Stomach (tissue), 8 donors: ENCODE measurements at regions not wholly inside any gene's neighbourhood (a gene's known extent, or its start where the extent isn't known, plus 50 kb on each side); places are given as distances from the start of the nearest gene placed in this dataset.
"Not testable (repeated sequence)": the region's sequence is repeated elsewhere in the genome, so short reads cannot be mapped to it uniquely, and the experiment has no call there.

Source experiments
- DNase-seq, 2 donors: peaks; one replicate each; pipeline versions ENCODE4 v3.0.0 to v3.0.0-alpha.2; 2013 to 2019
- H3K27ac ChIP-seq, 5 donors: fragments of 200-600 bp in 4 of 5; sonication (generic) in 4 of 5; one replicate each; pipeline ENCODE4 v1.5.1; 2013 to 2019; ENCODE audit warnings: mild to moderate bottlenecking in 1 of 5, moderate library complexity in 1 of 5
- H3K27me3 ChIP-seq, 3 donors: fragments of 200-600 bp; sonication (generic); one replicate each; pipeline ENCODE4 v1.5.1; 2017 to 2019; ENCODE audit warnings: mixed run types in 1 of 3
- H3K36me3 ChIP-seq, 4 donors: fragments of 200-600 bp; sonication (generic); 1 replicate in 3 of 4; 2 replicates in 1 of 4; pipeline ENCODE4 v1.5.1; 2016 to 2019
- H3K4me1 ChIP-seq, 4 donors: fragments of 200-600 bp; sonication (generic); one replicate each; pipeline ENCODE4 v1.5.1; 2016 to 2019
- H3K4me3 ChIP-seq, 4 donors: fragments of 200-600 bp; sonication (generic) in 3 of 4; one replicate each; pipeline ENCODE4 v1.5.1; 2016 to 2019; ENCODE audit warnings: mild to moderate bottlenecking in 1 of 4
- H3K9me3 ChIP-seq, 4 donors: fragments of 200-600 bp; sonication (generic); one replicate each; pipeline ENCODE4 v1.5.1; 2016 to 2019
- WGBS, 5 donors: extraction: QIAGEN DNeasy Blood & Tissue Kit in 3 of 5; methylation state at CpG; one replicate each; pipeline versions ENCODE4 v1.1.5 to v1.1.7; 2013 to 2018; 5-methylcytosine and 5-hydroxymethylcytosine counted together
- intact Hi-C: fragments of 100-400 bp; cut with DNase I; formaldehyde crosslinking; loops from one replicate; pipeline ENCODE4 v1.15.1; 2023; ENCODE audit warnings: low total_unique reads
- donor health status: healthy with polysubstance abuse.
- donor health status: Bipolar disorder and iron deficiency.
- donor health status: healthy.

DNA sequence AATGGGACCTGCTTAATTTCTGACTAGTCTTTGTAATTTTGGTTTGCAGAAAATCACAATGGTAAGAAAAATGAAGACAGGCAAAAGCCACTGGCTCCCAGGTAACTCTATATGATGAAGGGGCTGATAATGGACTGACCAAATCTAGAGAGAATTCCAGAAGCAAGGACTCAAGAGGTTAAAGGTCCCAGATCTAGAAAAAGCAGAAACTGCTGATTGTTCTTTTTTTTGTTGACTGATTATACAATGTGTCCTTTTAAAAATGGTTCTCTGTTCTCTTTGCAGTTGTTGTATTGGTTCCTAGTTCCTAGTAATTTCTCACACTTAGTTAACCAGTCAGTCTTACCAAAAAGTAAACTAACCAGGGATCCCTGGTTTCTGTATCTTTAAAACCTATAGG lies 81.4 kb downstream of the PPIAL4C start:
- H3K4me3 ChIP-seq, H3K36me3 ChIP-seq, DNase-seq, H3K9me3 ChIP-seq, H3K27ac ChIP-seq, H3K27me3 ChIP-seq, H3K4me1 ChIP-seq, intact Hi-C loops: not testable (repeated sequence)

DNA sequence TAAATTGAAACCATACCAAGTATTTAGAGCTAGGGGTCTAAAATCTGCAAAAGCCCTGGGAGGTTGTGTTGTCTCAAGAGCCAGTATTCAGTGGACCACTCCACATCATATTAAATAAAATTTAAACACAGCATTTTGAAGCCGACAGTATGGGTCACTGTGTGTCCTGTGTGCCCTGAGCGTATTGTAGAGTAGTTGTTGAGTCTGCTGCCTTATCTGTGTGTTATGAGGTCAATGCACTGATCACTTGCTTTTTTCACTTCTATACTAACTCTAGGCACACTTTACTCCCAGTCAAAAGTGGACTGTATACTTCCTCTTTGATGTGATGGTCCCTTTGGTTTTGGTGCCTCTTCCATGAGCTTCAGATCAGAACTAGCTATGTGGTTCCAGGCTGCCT lies 81.9 kb downstream of the PPIAL4C start:
- H3K4me3 ChIP-seq, intact Hi-C loops, H3K9me3 ChIP-seq, H3K27ac ChIP-seq, H3K36me3 ChIP-seq, DNase-seq, H3K4me1 ChIP-seq, H3K27me3 ChIP-seq: not testable (repeated sequence)
- WGBS, 5 donors: 76 to 97% (median 90%) methylated on average over 2 of the region's 2 CpGs

DNA sequence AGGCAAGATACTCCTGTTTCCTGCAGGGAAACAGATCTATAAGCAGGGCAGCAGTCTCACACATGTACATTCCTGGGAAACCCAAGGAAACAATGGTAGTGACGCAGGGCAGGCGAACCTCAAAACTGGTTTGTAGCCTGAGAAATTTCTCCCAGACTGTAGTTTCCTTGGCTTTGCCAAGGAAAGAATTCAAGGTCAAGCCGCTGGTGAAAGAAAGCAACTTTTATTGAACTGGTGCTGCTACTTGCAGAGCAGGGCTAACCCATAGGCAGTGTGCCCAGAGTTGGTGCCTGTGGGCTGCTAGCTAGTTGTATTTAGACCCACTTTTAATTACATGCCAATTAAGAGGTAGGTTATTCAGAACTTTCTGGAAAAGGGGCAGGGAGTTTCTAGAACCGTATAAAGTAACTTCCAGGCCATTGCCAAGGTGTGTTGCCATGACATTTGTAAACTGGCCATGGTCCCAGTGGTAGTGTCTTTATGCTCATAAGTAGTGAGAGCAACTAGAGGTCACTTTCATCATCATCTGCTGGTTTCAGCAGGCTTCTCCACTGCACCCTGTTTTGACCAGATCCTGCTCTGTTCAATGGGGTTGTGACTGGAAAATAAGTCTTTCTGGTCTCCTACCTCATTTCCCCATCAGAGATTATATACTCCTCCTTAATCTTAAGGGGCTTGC lies 89.7 kb downstream of the PPIAL4C start:
- H3K36me3 ChIP-seq, H3K4me3 ChIP-seq, H3K27ac ChIP-seq, H3K4me1 ChIP-seq, intact Hi-C loops, H3K9me3 ChIP-seq, H3K27me3 ChIP-seq: not testable (repeated sequence)
- WGBS, 5 donors: 79 to 88% (median 86%) methylated on average over 4 of the region's 4 CpGs
- peak in 1 of 2 donors; percentile 1 for DNase-seq

DNA sequence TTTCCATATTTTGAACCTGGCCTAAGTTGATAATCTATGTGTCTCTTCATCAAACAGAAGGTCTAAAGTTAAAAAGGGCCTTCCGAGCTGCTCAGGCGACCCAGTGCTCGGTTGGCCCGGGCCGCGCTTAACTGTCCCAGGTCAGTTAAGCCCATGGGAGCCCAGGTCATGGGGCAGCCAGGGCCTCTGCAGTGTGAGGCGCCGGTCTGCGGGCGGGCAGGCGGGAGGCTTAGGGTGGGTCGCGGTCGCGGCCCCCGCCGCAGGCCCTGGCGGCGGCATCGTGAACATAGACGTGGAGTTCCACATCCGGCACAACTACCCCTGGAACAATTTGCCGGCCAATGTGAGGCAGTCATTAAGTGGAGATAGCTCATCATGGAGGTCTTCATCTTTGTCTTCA lies 91.3 kb downstream of the PPIAL4C start:
- H3K9me3 ChIP-seq, H3K36me3 ChIP-seq, DNase-seq, H3K27me3 ChIP-seq, H3K4me1 ChIP-seq, H3K4me3 ChIP-seq, intact Hi-C loops, H3K27ac ChIP-seq: not testable (repeated sequence)
- WGBS, 5 donors: 95 to 99% (median 97%) methylated on average over 16 to 23 of the region's 23 CpGs

DNA sequence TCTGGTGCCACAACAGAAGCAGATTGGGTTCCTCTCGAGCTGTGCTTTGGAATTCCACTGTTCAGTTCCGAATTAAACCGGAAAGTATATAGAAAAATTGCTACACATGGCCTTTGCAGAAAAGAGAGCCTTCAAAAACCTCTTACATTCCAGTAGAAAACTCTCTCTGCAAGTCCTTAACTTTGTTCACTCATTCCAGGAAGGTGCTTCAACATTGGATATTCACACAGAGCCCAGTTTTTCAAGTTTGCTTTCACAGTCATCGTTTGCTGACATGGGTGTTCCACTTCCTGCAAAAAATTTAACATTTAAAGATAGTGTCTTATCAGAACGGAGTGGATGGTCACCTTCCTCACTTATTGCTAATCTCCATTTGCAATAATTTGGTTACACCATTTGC lies 93.7 kb downstream of the PPIAL4C start:
- intact Hi-C loops, H3K4me1 ChIP-seq, H3K36me3 ChIP-seq, H3K4me3 ChIP-seq, H3K9me3 ChIP-seq, DNase-seq, H3K27me3 ChIP-seq, H3K27ac ChIP-seq: not testable (repeated sequence)
- 60 to 72% (median 67%) methylated on average over 5 of the region's 5 CpGs for WGBS, 5 donors

DNA sequence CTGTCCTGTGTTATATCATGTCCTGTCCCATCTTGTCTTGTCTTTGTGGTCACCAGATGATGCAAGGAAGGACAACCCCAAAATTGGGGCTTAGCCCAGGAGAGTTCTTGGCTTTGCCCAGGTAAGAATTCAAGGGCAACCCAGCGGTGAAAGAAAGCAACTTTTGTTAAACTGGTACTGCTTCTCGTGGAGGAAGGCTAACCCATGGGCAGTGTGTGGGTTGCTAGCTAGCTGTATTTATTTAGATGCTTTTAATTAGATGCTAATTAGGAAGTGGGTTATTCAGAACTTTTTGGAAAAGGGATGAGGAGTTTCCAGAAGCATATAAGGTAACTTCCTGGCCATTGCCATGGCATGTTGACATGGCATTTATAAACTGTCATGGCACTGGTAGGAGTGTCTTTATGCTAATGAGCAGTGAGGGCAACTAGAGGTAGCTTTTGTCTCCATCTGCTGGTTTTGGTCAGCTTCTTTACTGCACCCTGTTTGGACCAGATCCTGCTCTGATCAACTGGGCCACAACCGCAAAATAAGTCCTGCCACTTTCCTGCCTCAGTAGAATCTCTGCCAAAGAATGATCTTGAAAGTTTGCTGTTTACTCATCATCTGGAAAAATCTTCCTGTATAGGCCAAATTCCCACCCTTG lies 95.8 kb upstream of the FCGR1A start:
- intact Hi-C loops, H3K4me3 ChIP-seq, DNase-seq, H3K27me3 ChIP-seq, H3K27ac ChIP-seq, H3K4me1 ChIP-seq, H3K36me3 ChIP-seq, H3K9me3 ChIP-seq: not testable (repeated sequence)
- 86% methylated on average over 2 of the region's 3 CpGs; no CpG with 5 or more reads in 4 of the 5 donors for WGBS, 5 donors

DNA sequence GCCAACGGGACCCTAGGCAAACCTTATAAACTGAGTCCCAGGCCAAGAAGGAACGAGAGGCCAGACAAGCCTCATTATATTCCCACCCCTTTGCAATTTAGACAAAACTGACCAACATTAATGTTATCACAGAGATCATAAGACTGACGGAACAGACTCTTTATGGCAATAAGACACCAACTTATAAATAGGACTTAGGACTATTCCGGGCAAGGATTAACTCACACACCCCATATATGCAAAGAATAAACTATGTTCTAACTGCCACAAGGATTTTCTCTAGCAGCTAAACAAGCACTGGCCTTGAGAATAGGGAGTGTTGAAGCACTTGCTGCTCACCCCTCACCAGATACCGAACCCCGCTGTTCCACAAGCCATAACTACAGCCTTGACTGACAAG lies 91.1 kb upstream of the FCGR1A start:
- intact Hi-C loops, H3K9me3 ChIP-seq: not testable (repeated sequence)

DNA sequence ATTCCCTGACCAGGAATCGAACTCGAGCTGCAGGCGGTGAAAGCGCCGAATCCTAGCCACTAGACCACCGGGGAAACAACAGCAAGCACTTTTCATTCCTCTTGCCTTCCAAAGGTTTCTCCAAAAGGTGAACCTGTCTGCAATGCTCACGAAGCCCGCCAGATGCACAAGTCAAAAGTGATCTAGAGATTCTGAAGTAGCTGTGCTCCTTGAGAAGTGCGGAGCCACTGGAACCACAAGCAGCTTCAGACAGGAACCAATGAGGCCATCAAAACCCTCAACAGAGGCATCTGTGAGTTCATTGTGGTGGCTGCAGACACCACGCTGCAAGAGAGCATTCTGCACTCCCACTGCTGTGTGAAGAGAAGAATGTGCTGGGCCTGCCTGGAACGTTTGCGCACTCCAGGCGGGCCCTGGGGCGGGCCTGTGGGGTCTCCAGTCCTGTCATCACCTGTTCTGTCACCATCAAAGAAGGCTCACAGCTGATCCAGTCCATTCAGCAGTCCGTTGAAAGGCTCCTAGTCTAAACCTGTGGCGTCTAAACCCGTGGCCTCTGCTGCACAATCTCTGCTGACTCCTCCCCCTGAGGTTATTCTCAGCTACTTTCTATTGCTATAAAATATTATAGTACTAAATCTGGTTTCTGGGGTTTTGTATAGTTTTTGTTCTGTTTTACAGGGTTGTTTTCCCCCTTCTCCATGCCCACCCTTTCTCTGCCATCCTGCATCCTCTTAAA lies 89.5 kb upstream of the FCGR1A start:
- WGBS, 5 donors: 88 to 98% (median 90%) methylated on average over 7 to 14 of the region's 17 CpGs
- H3K36me3 ChIP-seq, DNase-seq, H3K9me3 ChIP-seq, intact Hi-C loops, H3K4me3 ChIP-seq, H3K27me3 ChIP-seq, H3K27ac ChIP-seq, H3K4me1 ChIP-seq: not testable (repeated sequence)

More for the DNA sequence above, 91.1 kb upstream of the FCGR1A start:
- not testable (repeated sequence) for H3K36me3 ChIP-seq, H3K4me1 ChIP-seq, H3K27me3 ChIP-seq, H3K4me3 ChIP-seq, H3K27ac ChIP-seq, DNase-seq
- 76 to 90% (median 87%) methylated on average over 4 of the region's 6 CpGs for WGBS, 5 donors

DNA sequence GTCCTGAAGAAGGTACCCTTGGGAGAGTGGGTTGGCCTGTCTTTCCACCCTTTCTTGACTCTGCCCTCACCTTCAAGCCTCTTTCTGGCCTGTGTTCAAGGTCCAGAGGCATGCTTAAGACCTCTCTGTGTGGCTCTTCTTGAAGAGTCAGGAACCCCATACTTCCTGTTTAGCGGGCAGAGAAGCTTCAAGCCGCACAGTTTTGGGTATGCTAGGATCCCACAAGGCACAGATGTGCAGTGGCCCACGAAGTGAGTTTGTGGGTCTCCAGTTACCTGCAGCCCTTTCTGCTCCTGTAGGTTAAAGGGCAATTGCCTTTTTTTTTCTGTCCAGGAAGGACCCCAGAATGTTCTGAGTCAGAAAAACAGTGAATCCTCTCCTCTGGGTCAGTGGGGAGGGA lies 87.4 kb upstream of the FCGR1A start:
- H3K4me1 ChIP-seq, DNase-seq, H3K27me3 ChIP-seq, H3K9me3 ChIP-seq, H3K36me3 ChIP-seq, H3K4me3 ChIP-seq, intact Hi-C loops, H3K27ac ChIP-seq: not testable (repeated sequence)
- 53 to 96% (median 82%) methylated on average over 2 to 3 of the region's 3 CpGs; no CpG with 5 or more reads in 1 of the 5 donors for WGBS, 5 donors

DNA sequence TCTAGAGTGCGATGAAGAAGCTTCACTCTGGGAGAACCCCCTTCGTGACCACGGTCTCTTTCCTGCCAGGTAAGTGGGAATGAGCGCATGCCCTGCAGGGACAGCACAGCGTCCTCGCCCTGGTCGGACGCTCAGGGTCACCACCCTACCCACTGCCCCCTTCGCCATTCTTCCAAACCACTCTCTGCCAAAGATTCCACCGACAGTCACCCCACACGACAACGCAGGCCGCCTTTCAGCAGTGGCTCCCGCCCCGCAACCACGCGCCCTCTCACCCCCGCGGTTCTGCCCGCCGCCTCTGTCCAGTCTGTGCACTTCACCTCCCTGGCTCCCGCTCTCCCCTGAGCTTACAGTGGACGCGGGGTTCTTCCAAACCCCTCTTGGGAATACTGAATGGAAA lies 82.3 kb upstream of the FCGR1A start:
- H3K36me3 ChIP-seq, H3K27me3 ChIP-seq, DNase-seq, H3K4me3 ChIP-seq, H3K9me3 ChIP-seq, H3K27ac ChIP-seq, intact Hi-C loops, H3K4me1 ChIP-seq: not testable (repeated sequence)
- WGBS, 5 donors: 6 to 37% (median 14%) methylated on average over 11 to 18 of the region's 24 CpGs

DNA sequence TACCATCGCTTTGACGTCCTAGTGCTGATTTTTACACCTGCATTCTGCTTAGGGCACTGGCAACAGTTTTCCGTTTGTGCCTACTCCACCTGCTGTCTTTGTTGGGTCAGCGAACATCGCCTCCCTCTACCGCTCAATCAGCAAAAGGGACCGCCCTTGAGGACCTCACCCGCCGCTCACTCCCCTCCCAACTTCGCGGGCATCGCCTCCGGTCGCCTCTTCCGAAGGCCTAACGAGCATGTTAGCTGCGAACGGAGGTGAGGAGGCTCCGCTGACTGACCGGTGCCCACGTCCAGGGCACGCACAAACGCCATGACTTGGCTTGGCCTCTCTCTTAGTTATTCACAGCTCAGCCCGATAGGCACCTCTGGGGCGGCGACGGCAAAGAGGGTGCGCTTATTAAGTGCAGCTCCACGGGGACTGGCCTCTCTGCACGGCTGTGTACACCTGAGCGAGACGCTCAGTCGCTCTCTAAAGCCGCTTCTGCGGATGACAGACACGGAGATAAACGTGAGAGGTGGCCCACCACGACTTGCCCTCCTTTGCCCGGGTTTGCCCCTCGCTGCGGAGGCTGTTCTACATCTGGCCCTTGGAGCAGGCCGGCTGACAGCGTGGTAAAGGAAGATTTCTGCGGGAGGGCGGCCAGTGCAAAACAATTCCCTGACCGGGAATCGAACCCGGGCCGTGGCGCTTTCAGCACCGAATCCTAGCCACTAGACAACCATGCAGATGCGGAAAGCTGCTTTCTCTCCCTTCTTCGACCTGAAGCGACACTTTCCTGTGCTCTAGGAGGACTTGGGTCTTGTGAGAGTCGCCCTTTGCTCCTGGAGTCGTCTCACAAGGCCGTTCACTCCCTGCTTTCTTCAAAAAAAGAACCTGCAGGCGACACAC lies 81.6 kb upstream of the FCGR1A start:
- H3K27me3 ChIP-seq, H3K27ac ChIP-seq, H3K9me3 ChIP-seq, DNase-seq, H3K4me1 ChIP-seq, intact Hi-C loops, H3K36me3 ChIP-seq, H3K4me3 ChIP-seq: not testable (repeated sequence)
- WGBS, 5 donors: no CpG with 5 or more reads among the region's 58 CpGs
